Coronary artery (tissue), 2 donors: ENCODE measurements at regions not wholly inside any gene's neighbourhood (a gene's known extent, or its start where the extent isn't known, plus 50 kb on each side); places are given as distances from the start of the nearest gene placed in this dataset.

Experiments
- DNase-seq: peaks from one replicate; pipeline ENCODE4 v3.0.0-alpha.2; 2017; ENCODE audit warnings: low spot score
- H3K27ac ChIP-seq, 2 donors: fragments of 200-600 bp; sonication (generic); one replicate each; pipeline ENCODE4 v1.5.1; 2016 to 2019
- H3K4me3 ChIP-seq: fragments of 200-600 bp; sonication (generic); 2 replicates; pipeline ENCODE4 v1.5.1; 2016; ENCODE audit warnings: mild to moderate bottlenecking, moderate library complexity
- TF ChIP-seq, protein P1 (sequence below): fragments of 200-600 bp; sonication (generic); IDR thresholded peaks from one replicate; pipeline ENCODE4 v1.5.1; 2019; ENCODE audit warnings: antibody characterized with exemption

DNA sequence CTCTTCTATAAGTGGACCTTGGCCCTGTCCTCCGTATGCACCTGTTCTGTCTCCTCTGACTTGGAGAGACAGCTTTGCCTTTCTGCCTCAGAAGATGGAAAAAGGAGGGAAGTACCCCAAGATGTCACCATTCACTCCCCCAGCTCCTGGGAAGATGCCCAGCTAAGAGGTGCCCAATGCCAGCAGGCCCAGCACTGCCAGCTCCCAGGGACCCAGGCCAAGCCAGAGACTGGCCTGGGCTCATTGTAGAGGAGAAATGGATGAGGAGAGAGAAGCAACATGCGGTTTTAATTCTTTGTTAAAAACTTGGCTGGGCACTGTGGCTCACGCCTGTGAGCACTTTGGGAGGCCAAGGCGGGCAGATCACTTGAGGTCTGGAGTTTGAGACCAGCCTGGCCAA is 111.5 kb upstream of the ZNF507 start:
- Histone ChIP-seq H3K27ac (no peak overlapping the region), H3K4me3 (no peak overlapping the region)
- no peak for DNase-seq
- TF ChIP-seq, protein P1, sequence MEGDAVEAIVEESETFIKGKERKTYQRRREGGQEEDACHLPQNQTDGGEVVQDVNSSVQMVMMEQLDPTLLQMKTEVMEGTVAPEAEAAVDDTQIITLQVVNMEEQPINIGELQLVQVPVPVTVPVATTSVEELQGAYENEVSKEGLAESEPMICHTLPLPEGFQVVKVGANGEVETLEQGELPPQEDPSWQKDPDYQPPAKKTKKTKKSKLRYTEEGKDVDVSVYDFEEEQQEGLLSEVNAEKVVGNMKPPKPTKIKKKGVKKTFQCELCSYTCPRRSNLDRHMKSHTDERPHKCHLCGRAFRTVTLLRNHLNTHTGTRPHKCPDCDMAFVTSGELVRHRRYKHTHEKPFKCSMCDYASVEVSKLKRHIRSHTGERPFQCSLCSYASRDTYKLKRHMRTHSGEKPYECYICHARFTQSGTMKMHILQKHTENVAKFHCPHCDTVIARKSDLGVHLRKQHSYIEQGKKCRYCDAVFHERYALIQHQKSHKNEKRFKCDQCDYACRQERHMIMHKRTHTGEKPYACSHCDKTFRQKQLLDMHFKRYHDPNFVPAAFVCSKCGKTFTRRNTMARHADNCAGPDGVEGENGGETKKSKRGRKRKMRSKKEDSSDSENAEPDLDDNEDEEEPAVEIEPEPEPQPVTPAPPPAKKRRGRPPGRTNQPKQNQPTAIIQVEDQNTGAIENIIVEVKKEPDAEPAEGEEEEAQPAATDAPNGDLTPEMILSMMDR: no peak

DNA sequence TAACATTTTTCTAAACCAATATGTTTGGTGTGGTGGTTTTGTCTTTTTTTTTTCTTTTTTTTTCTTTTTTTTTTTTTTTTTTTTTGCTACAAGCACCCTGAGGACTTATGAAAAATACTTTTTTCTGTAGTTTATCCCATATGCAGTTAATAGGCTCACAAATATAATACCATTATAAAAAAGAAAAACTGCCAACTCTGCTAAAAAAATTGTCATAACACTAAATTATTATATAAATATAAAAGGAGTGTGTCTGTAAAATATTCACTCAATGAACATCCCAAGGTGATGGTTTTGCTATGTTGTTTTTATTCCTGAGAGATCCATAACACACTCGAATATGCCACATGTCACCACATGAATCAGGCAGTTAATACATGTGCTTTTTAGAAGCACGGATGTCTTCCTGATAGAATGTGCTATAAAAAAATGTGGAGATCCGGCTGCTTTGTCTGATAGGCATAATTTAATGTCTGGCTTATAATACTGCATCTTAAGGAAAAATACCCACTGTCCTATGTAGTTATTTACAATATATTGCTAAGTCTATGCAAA is 110.7 kb upstream of the ZNF507 start:
- DNase-seq: no peak
- Histone ChIP-seq H3K4me3 (no peak overlapping the region), H3K27ac (no peak overlapping the region)
- TF ChIP-seq, protein P1: no peak

DNA sequence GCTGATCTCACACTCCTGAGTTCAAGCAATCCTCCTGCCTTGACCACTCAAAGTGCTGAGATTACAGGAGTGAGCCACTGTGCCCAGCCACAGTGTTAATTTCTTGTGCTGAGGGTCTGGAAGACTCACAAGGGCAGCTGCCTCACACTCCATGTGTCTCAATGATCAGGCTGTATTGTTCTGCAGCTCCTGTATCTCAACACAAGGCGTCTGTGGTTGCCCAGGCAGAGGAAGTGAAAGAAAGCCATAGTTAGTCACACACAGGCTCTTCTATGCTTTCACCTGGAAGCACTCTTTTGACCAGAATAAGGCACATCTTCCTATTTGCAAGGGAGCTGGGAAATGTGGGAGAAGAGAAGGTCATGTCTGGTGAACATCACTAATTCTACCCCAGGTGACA is 107.3 kb upstream of the ZNF507 start:
- Histone ChIP-seq H3K27ac (no peak overlapping the region), H3K4me3 (no peak overlapping the region)
- DNase-seq: no peak
- TF ChIP-seq, protein P1: no peak

DNA sequence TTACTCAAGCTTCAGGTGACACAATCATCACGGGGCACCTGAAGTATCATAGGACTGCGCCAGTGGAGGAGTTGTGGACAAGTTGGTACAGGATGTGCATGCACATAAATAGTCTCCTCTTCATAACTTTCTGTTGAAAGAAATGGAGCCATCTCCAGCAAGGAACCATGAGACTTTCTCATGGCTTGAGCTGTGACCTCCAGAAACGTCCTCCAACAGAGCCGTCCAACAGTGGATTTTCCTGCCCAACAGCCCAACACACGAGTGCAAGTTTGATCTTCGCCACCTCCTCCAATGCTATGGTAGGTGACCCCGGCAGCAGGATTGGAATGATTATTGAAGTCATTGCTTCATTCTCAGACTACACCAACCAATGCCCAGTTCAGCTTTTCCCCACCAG is 105.1 kb upstream of the ZNF507 start:
- H3K27ac ChIP-seq: no peak overlapping the region
- no peak for DNase-seq
- TF ChIP-seq, protein P1: no peak
- H3K4me3 ChIP-seq: no peak overlapping the region

DNA sequence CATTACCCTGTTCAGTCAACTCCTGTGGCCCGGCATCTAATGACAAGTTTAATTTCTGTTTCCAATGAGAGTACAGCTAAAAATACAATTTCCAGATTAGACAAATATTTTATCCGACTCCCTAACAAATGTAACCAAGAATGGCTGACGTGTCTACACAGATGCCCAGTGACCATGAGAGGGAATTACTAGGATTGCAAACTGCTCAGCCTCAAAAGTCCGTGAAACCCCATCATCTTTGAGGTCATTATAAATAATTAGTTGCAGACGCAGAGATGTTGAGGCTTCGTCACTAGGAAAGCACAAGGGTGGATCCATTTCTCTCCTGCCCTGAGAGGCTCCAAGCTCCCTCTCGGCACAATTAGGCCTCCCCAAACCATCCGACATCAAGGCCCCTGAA is 104.1 kb upstream of the ZNF507 start:
- no peak for DNase-seq
- TF ChIP-seq, protein P1: no peak
- no peak overlapping the region for H3K27ac ChIP-seq
- no peak overlapping the region for H3K4me3 ChIP-seq

DNA sequence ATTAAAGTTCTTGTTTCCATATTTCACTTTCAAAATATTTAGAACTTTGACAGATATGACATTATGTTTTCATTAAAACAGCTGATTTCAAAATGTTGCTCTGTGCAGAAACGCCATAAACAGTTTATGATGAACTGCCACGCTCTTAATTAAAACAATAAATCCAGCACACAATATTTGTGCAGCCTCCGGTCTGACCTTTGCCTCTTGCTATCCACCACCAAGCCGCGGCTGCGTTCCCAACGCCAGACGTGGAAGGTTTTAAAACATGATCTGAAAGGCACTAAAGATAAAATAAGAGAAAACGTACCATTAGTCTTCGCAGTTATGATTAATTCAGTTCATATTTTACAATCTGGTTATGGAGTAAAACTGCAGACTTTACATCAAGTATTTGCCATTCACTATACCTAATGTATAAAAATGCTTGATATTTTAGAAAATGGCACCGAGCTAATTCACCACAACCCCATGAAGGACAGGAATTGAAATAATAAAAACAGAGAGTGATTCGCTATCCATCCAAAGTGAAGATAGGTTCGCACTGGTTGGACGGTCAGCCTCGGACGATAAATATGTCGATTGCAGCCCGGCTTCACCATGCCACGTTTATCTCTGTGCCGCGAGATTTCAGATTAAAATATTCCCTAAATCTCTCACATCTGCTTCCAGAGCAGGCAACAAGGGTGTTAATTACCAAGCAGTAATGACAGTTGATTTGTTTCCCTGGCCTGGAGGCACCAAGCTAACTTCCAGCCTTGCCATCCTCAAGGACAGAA is 103.3 kb upstream of the ZNF507 start:
- no peak for DNase-seq
- H3K27ac ChIP-seq: no peak overlapping the region
- TF ChIP-seq, protein P1: no peak

GRCh38 chr19:32246006-32246405 is 99.4 kb upstream of the ZNF507 start:
- TF ChIP-seq, protein P1: no peak
- no peak overlapping the region for H3K27ac ChIP-seq
- DNase-seq: no peak

More for the DNA sequence above, 103.3 kb upstream of the ZNF507 start:
- H3K4me3 ChIP-seq: no peak overlapping the region

More at GRCh38 chr19:32246006-32246405, 99.4 kb upstream of the ZNF507 start:
- no peak overlapping the region for H3K4me3 ChIP-seq
